ENCODE measurements at regions not wholly inside any gene's neighbourhood (a gene's known extent, or its start where the extent isn't known, plus 50 kb on each side); places are given as distances from the start of the nearest gene placed in this dataset.

DNA sequence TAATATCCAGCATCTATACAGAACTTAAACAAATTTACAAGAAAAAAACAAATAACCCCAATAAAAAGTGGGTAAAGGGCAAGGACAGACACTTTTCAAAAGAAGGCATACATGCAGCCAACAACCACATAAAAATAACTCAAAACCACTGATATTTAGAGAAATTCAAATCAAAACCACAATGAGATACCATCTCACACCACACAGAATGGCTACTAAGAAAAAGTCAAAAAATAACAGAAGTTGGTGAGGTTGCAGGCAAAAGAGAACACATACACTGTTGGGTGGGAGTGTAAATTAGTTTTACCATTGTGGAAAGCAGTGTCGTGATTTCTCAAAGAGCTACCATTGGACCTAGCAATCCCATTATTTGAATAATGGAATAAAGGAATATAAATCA lies 1973.9 kb upstream of the LRRTM1 start:
- H3K4me2 ChIP-seq (ENCODE audit: control insufficient read depth, extremely low read depth, insufficient read depth, low read depth, low read length) = no peak overlapping the region
- no peaks in the 10 kb centered on the region for H3K9me1 ChIP-seq (ENCODE audit: control insufficient read depth, extremely low read depth, insufficient read depth, low read length)
- dilution Hi-C loops (cut with MboI; ENCODE audit: extremely low pct_ligation_motif_present, low sequenced_read_pairs) = no loop called here
- H3K27me3 ChIP-seq (ENCODE audit: control insufficient read depth, extremely low read depth, insufficient read depth, low read length) = no peaks in the 10 kb centered on the region
- TF ChIP-seq EZH2 (IDR thresholded peaks at IDR 0.05; ENCODE audit: low read length) = no peak
- TF ChIP-seq, protein P1, sequence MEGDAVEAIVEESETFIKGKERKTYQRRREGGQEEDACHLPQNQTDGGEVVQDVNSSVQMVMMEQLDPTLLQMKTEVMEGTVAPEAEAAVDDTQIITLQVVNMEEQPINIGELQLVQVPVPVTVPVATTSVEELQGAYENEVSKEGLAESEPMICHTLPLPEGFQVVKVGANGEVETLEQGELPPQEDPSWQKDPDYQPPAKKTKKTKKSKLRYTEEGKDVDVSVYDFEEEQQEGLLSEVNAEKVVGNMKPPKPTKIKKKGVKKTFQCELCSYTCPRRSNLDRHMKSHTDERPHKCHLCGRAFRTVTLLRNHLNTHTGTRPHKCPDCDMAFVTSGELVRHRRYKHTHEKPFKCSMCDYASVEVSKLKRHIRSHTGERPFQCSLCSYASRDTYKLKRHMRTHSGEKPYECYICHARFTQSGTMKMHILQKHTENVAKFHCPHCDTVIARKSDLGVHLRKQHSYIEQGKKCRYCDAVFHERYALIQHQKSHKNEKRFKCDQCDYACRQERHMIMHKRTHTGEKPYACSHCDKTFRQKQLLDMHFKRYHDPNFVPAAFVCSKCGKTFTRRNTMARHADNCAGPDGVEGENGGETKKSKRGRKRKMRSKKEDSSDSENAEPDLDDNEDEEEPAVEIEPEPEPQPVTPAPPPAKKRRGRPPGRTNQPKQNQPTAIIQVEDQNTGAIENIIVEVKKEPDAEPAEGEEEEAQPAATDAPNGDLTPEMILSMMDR (optimal IDR thresholded peaks at IDR 0.05 in 1 of 3, IDR thresholded peaks at IDR 0.05 in 1 of 3, conservative IDR thresholded peaks at IDR 0.05 in 1 of 3; ENCODE audit: extremely low read depth in 1 of 3, insufficient read depth in 2 of 3, low read length in 3 of 3) = no peak
- H3K27ac ChIP-seq (ENCODE audit: control insufficient read depth, insufficient read depth, low read length) = no peak overlapping the region
- FAIRE-seq = no peak
- no peaks in the 10 kb centered on the region for H3K4me1 ChIP-seq (ENCODE audit: control insufficient read depth, extremely low read depth, insufficient read depth, low read length)
- H4K20me1 ChIP-seq (ENCODE audit: control insufficient read depth, extremely low read depth, insufficient read depth, low read length) = no peaks in the 10 kb centered on the region
- H3K9ac ChIP-seq (ENCODE audit: control insufficient read depth, extremely low read depth, insufficient read depth, low read length) = no peak overlapping the region
- no peak for DNase-seq (ENCODE audit: low read depth, low spot score)
- no peaks in the 10 kb centered on the region for H3K79me2 ChIP-seq (ENCODE audit: control insufficient read depth, insufficient read depth, low read length)
- no peak overlapping the region for H2AFZ ChIP-seq (ENCODE audit: control insufficient read depth, low read length)
- peaks cover 2% of the 10 kb centered on the region for H3K9me3 ChIP-seq (ENCODE audit: control insufficient read depth, low read depth, low read length)
- H3K4me3 ChIP-seq (ENCODE audit: control insufficient read depth in 2 of 3, extremely low read depth in 1 of 3, insufficient read depth in 2 of 3, low read depth in 1 of 3, low read length in 3 of 3) = no peak overlapping the region
- H3K36me3 ChIP-seq (ENCODE audit: control insufficient read depth in 2 of 2, extremely low read depth in 1 of 2, insufficient read depth in 2 of 2, low read length in 2 of 2) = no peaks in the 10 kb centered on the region

- Histone ChIP-seq H3K4me1 (ENCODE audit: control insufficient read depth, extremely low read depth, insufficient read depth, low read length) (no peaks in the 10 kb centered on the region), H3K27ac (ENCODE audit: control insufficient read depth, insufficient read depth, low read length) (no peak overlapping the region), H3K27me3 (ENCODE audit: control insufficient read depth, extremely low read depth, insufficient read depth, low read length) (no peaks in the 10 kb centered on the region), H3K79me2 (ENCODE audit: control insufficient read depth, insufficient read depth, low read length) (no peaks in the 10 kb centered on the region), H3K36me3 (ENCODE audit: control insufficient read depth in 2 of 2, extremely low read depth in 1 of 2, insufficient read depth in 2 of 2, low read length in 2 of 2) (no peaks in the 10 kb centered on the region), H2AFZ (ENCODE audit: control insufficient read depth, low read length) (no peak overlapping the region), H3K9me3 (ENCODE audit: control insufficient read depth, low read depth, low read length) (peaks cover 2% of the 10 kb centered on the region), H3K9me1 (ENCODE audit: control insufficient read depth, extremely low read depth, insufficient read depth, low read length) (no peaks in the 10 kb centered on the region), H3K4me3 (ENCODE audit: control insufficient read depth in 2 of 3, extremely low read depth in 1 of 3, insufficient read depth in 2 of 3, low read depth in 1 of 3, low read length in 3 of 3) (no peak overlapping the region), H3K9ac (ENCODE audit: control insufficient read depth, extremely low read depth, insufficient read depth, low read length) (no peak overlapping the region), H4K20me1 (ENCODE audit: control insufficient read depth, extremely low read depth, insufficient read depth, low read length) (no peaks in the 10 kb centered on the region), H3K4me2 (ENCODE audit: control insufficient read depth, extremely low read depth, insufficient read depth, low read depth, low read length) (no peak overlapping the region)
- no peak for TF ChIP-seq EZH2 (IDR thresholded peaks at IDR 0.05; ENCODE audit: low read length)
- TF ChIP-seq, protein P1 (optimal IDR thresholded peaks at IDR 0.05 in 1 of 3, IDR thresholded peaks at IDR 0.05 in 1 of 3, conservative IDR thresholded peaks at IDR 0.05 in 1 of 3; ENCODE audit: extremely low read depth in 1 of 3, insufficient read depth in 2 of 3, low read length in 3 of 3) = no peak
- dilution Hi-C loops (cut with MboI; ENCODE audit: extremely low pct_ligation_motif_present, low sequenced_read_pairs) = no loop called here
- FAIRE-seq (no peak), DNase-seq (ENCODE audit: low read depth, low spot score) (no peak)
These were observed 1971.0 kb upstream of the LRRTM1 start for GRCh38 chr2:82275599-82275998.
